Keratinocyte (primary cell): ENCODE measurements at regions not wholly inside any gene's neighbourhood (a gene's known extent, or its start where the extent isn't known, plus 50 kb on each side); places are given as distances from the start of the nearest gene placed in this dataset.

Experiments used
- DNase-seq: peaks from one replicate; pipeline ENCODE4 v3.0.0-alpha.2; 2011; ENCODE audit warnings: low read depth, missing footprints, low spot score
- FAIRE-seq: peaks from 2 replicates; lab custom pipeline; 2011; peaks lifted over from hg19 to GRCh38; lab: Jason Lieb, UNC
- H2AFZ ChIP-seq: 2 replicates; pipeline ENCODE4 v1.6.0; 2012; ENCODE audit warnings: low read length, control low read depth, inconsistent platforms; ENCODE audit not compliant: control insufficient read depth
- H3K27ac ChIP-seq: 2 replicates; pipeline ENCODE4 v1.5.1; 2011; ENCODE audit warnings: low read length; ENCODE audit not compliant: control insufficient read depth, insufficient read depth
- H3K27me3 ChIP-seq: 3 replicates; pipeline ENCODE4 v1.6.0; 2011; ENCODE audit warnings: low read length; ENCODE audit not compliant: control insufficient read depth, insufficient read depth; ENCODE audit errors: extremely low read depth
- H3K36me3 ChIP-seq, 2 experiments: 2 replicates in 1 of 2; 3 replicates in 1 of 2; pipeline ENCODE4 v1.5.1; 2011; ENCODE audit warnings: low read length in 2 of 2, mild to moderate bottlenecking in 1 of 2; ENCODE audit not compliant: control insufficient read depth in 2 of 2, insufficient read depth in 2 of 2; ENCODE audit errors: extremely low read depth in 1 of 2
- H3K4me1 ChIP-seq: 3 replicates; pipeline ENCODE4 v1.5.1; 2011; ENCODE audit warnings: low read length; ENCODE audit not compliant: control insufficient read depth, insufficient read depth; ENCODE audit errors: extremely low read depth
- H3K4me2 ChIP-seq: 3 replicates; pipeline ENCODE4 v1.6.0; 2011; ENCODE audit warnings: low read depth, low read length; ENCODE audit not compliant: control insufficient read depth, insufficient read depth; ENCODE audit errors: extremely low read depth
- H3K4me3 ChIP-seq, 3 experiments: fragments of 200-600 bp in 1 of 3; sonication (generic) in 1 of 3; 2 replicates in 2 of 3; 3 replicates in 1 of 3; pipeline ENCODE4 v1.5.1; 2011 to 2016; ENCODE audit warnings: low read length in 3 of 3, mild to moderate bottlenecking in 3 of 3, control low read depth in 2 of 3, inconsistent platforms in 1 of 3, low read depth in 1 of 3, mixed read lengths in 1 of 3, mixed run types in 1 of 3, moderate library complexity in 1 of 3; ENCODE audit not compliant: control insufficient read depth in 2 of 3, insufficient read depth in 2 of 3; ENCODE audit errors: extremely low read depth in 1 of 3
- H3K79me2 ChIP-seq: 2 replicates; pipeline ENCODE4 v1.6.0; 2012; ENCODE audit warnings: low read length; ENCODE audit not compliant: control insufficient read depth, insufficient read depth
- H3K9ac ChIP-seq: 3 replicates; pipeline ENCODE4 v1.6.0; 2011; ENCODE audit warnings: low read length; ENCODE audit not compliant: control insufficient read depth, insufficient read depth; ENCODE audit errors: extremely low read depth
- H3K9me1 ChIP-seq: 3 replicates; pipeline ENCODE4 v1.6.0; 2011; ENCODE audit warnings: low read length; ENCODE audit not compliant: control insufficient read depth, insufficient read depth; ENCODE audit errors: extremely low read depth
- H3K9me3 ChIP-seq: 2 replicates; pipeline ENCODE4 v1.5.1; 2012; ENCODE audit warnings: low read depth, low read length; ENCODE audit not compliant: control insufficient read depth
- H4K20me1 ChIP-seq: 3 replicates; pipeline ENCODE4 v1.6.0; 2011; ENCODE audit warnings: low read length; ENCODE audit not compliant: control insufficient read depth, insufficient read depth; ENCODE audit errors: extremely low read depth
- CTCF ChIP-seq, 3 experiments: IDR thresholded peaks in 1 of 3; conservative IDR thresholded peaks in 1 of 3; optimal IDR thresholded peaks in 1 of 3; 2 replicates in 2 of 3; 3 replicates in 1 of 3; pipeline versions ENCODE3 to v1.5.1; 2011; ENCODE audit warnings: low read length in 3 of 3, mild to moderate bottlenecking in 3 of 3, moderate library complexity in 2 of 3, control low read depth in 1 of 3, inconsistent platforms in 1 of 3; ENCODE audit not compliant: insufficient read depth in 2 of 3; ENCODE audit errors: extremely low read depth in 1 of 3
- EZH2 ChIP-seq: IDR thresholded peaks from one replicate; pipeline ENCODE4 v1.6.1; 2012; ENCODE audit warnings: inconsistent platforms, mild to moderate bottlenecking, low read length, moderate library complexity
- dilution Hi-C: fragments of 300-500 bp; cut with MboI; formaldehyde crosslinking; loops from one replicate; pipeline ENCODE4 v1.7.0; 2020; ENCODE audit warnings: low sequenced_read_pairs; ENCODE audit not compliant: extremely low pct_ligation_motif_present

- no peak overlapping the region for H2AFZ ChIP-seq
- H4K20me1 ChIP-seq: no peaks in the 10 kb centered on the region
- no peaks in the 10 kb centered on the region for H3K79me2 ChIP-seq
- H3K4me1 ChIP-seq: peaks cover 15% of the 10 kb centered on the region
- no peak overlapping the region for H3K9ac ChIP-seq
- TF ChIP-seq EZH2 (no peak), CTCF (optimal IDR thresholded peaks at IDR 0.05 in 1 of 3, IDR thresholded peaks at IDR 0.05 in 1 of 3, conservative IDR thresholded peaks at IDR 0.05 in 1 of 3; ENCODE audit: extremely low read depth in 1 of 3, insufficient read depth in 2 of 3, low read length in 3 of 3) (no peak)
- H3K4me2 ChIP-seq: peak overlapping the region; percentile 54
- dilution Hi-C loops: no loop called here
- no peaks in the 10 kb centered on the region for H3K36me3 ChIP-seq
- no peaks in the 10 kb centered on the region for H3K27me3 ChIP-seq
- no peaks in the 10 kb centered on the region for H3K9me3 ChIP-seq
- H3K4me3 ChIP-seq: no peak overlapping the region
- no peak for FAIRE-seq
- no peak for DNase-seq
- H3K9me1 ChIP-seq: no peaks in the 10 kb centered on the region
- H3K27ac ChIP-seq: no peak overlapping the region
Observed at GRCh38 chr3:177484206-177484605, 286.9 kb upstream of the TBL1XR1 start.

GRCh38 chr3:177484926-177485325 is 287.6 kb upstream of the TBL1XR1 start:
- Histone ChIP-seq H4K20me1 (no peaks in the 10 kb centered on the region), H3K4me1 (peaks cover 15% of the 10 kb centered on the region), H3K9me1 (no peaks in the 10 kb centered on the region), H3K36me3 (no peaks in the 10 kb centered on the region), H3K9ac (no peak overlapping the region), H2AFZ (no peak overlapping the region), H3K27ac (no peak overlapping the region), H3K9me3 (no peaks in the 10 kb centered on the region), H3K4me2 (no peak overlapping the region), H3K27me3 (no peaks in the 10 kb centered on the region), H3K4me3 (no peak overlapping the region), H3K79me2 (no peaks in the 10 kb centered on the region)
- dilution Hi-C loops: no loop called here
- no peak for FAIRE-seq
- TF ChIP-seq CTCF (optimal IDR thresholded peaks at IDR 0.05 in 1 of 3, IDR thresholded peaks at IDR 0.05 in 1 of 3, conservative IDR thresholded peaks at IDR 0.05 in 1 of 3; ENCODE audit: extremely low read depth in 1 of 3, insufficient read depth in 2 of 3, low read length in 3 of 3) (no peak), EZH2 (no peak)
- no peak for DNase-seq
